GM03348 (cell line): ENCODE measurements at regions not wholly inside any gene's neighbourhood (a gene's known extent, or its start where the extent isn't known, plus 50 kb on each side); places are given as distances from the start of the nearest gene placed in this dataset.
"Not testable (repeated sequence)": the region's sequence is repeated elsewhere in the genome, so short reads cannot be mapped to it uniquely, and the experiment has no call there.

Experiments
- DNase-seq: peaks from one replicate; pipeline ENCODE4 v3.0.0; 2012; ENCODE audit warnings: low spot score

GRCh38 chr10:78415111-78415510 is 381.4 kb downstream of the RPS24 start:
- DNase-seq, result no peak

- peak; percentile 83 for DNase-seq
These were observed 382.7 kb downstream of the RPS24 start for GRCh38 chr10:78416031-78417011.

GRCh38 chr10:78417425-78418370 is 384.0 kb downstream of the RPS24 start:
- no peak for DNase-seq

- DNase-seq, result no peak
These were observed 386.0 kb downstream of the RPS24 start for GRCh38 chr10:78419481-78420265.

- DNase-seq, result no peak
These were observed 387.5 kb downstream of the RPS24 start for GRCh38 chr10:78420946-78421735.

- not testable (repeated sequence) for DNase-seq
These were observed 390.4 kb downstream of the RPS24 start for GRCh38 chr10:78424050-78424449.

GRCh38 chr10:78424723-78425122 is 391.1 kb downstream of the RPS24 start:
- DNase-seq, result no peak

- no peak for DNase-seq
These were observed 392.5 kb downstream of the RPS24 start for GRCh38 chr10:78426181-78426580.

- DNase-seq, result no peak
These were observed 393.9 kb downstream of the RPS24 start for GRCh38 chr10:78427497-78428031.

GRCh38 chr10:78428579-78428978 is 394.9 kb downstream of the RPS24 start:
- DNase-seq, result no peak

GRCh38 chr10:78429984-78430383 is 396.3 kb downstream of the RPS24 start:
- DNase-seq, result no peak

- no peak for DNase-seq
These were observed 398.9 kb downstream of the RPS24 start for GRCh38 chr10:78432583-78432982.

- no peak for DNase-seq
These were observed 399.5 kb downstream of the RPS24 start for GRCh38 chr10:78433076-78433595.

GRCh38 chr10:78433766-78434535 is 400.3 kb downstream of the RPS24 start:
- DNase-seq, result no peak

GRCh38 chr10:78434886-78435285 is 401.2 kb downstream of the RPS24 start:
- DNase-seq, result no peak

GRCh38 chr10:78435484-78436221 is 402.0 kb downstream of the RPS24 start:
- DNase-seq, result no peak

GRCh38 chr10:78436222-78436573 is 402.5 kb downstream of the RPS24 start:
- no peak for DNase-seq

- no peak for DNase-seq
These were observed 403.2 kb downstream of the RPS24 start for GRCh38 chr10:78436706-78437406.
